PFSK-1 (cell line): ENCODE measurements at regions not wholly inside any gene's neighbourhood (a gene's known extent, or its start where the extent isn't known, plus 50 kb on each side); places are given as distances from the start of the nearest gene placed in this dataset.

Source experiments
- FOXP2 ChIP-seq: optimal IDR thresholded peaks from 2 replicates; pipeline ENCODE3; 2011; ENCODE audit warnings: borderline replicate concordance, control low read depth, inconsistent platforms; ENCODE audit not compliant: insufficient read depth; ENCODE audit errors: extremely low read length, extremely low read depth
- POLR2AphosphoS5 ChIP-seq: IDR thresholded peaks from 2 replicates; pipeline ENCODE4 v1.6.1; 2012; ENCODE audit warnings: low read depth, mild to moderate bottlenecking, control low read depth, low read length, moderate library complexity
- REST ChIP-seq, 2 experiments: IDR thresholded peaks; 2 replicates each; pipeline versions ENCODE4 v1.6.1 to v1.8.0; 2011 to 2012; ENCODE audit warnings: low read depth in 2 of 2, low read length in 2 of 2, control low read depth in 1 of 2, inconsistent platforms in 1 of 2, mild to moderate bottlenecking in 1 of 2, moderate library complexity in 1 of 2; ENCODE audit not compliant: insufficient read depth in 1 of 2
- SIN3A ChIP-seq: IDR thresholded peaks from 2 replicates; pipeline ENCODE4 v1.6.1; 2012; ENCODE audit warnings: mild to moderate bottlenecking, low read length, moderate library complexity, borderline replicate concordance; ENCODE audit not compliant: insufficient read depth
- TAF1 ChIP-seq: IDR thresholded peaks from 2 replicates; pipeline ENCODE4 v1.6.1; 2012; ENCODE audit warnings: low read length, control low read depth, borderline replicate concordance; ENCODE audit not compliant: insufficient read depth

GRCh38 chr1:201647094-201647493 lies 108.2 kb downstream of the NAV1 start:
- no peak for TF ChIP-seq POLR2AphosphoS5

- TF ChIP-seq TAF1 (no peak), POLR2AphosphoS5 (no peak), REST (IDR thresholded peaks at IDR 0.05; ENCODE audit: insufficient read depth in 1 of 2, low read depth in 2 of 2, low read length in 2 of 2) (no peak), FOXP2 (no peak), SIN3A (no peak)
Measured at GRCh38 chr1:201647722-201648065, 108.8 kb downstream of the NAV1 start.

GRCh38 chr1:201648066-201648906 lies 109.4 kb downstream of the NAV1 start:
- TF ChIP-seq FOXP2 (peak; percentile 52), POLR2AphosphoS5 (no peak), SIN3A (0 out of 2 replicates have a peak, but pooled peaks have one; percentile 34)

- TF ChIP-seq SIN3A (no peak), REST (IDR thresholded peaks at IDR 0.05; ENCODE audit: insufficient read depth in 1 of 2, low read depth in 2 of 2, low read length in 2 of 2) (no peak), POLR2AphosphoS5 (no peak), TAF1 (no peak), FOXP2 (no peak)
Measured at GRCh38 chr1:201648907-201649721, 110.2 kb downstream of the NAV1 start.

GRCh38 chr1:201649761-201650622 lies 111.1 kb downstream of the NAV1 start:
- no peak for TF ChIP-seq SIN3A
- no peak for TF ChIP-seq POLR2AphosphoS5
- TF ChIP-seq FOXP2, result no peak
- no peak for TF ChIP-seq TAF1
- TF ChIP-seq REST (IDR thresholded peaks at IDR 0.05; ENCODE audit: insufficient read depth in 1 of 2, low read depth in 2 of 2, low read length in 2 of 2), result no peak

- TF ChIP-seq SIN3A, result no peak
- no peak for TF ChIP-seq REST (IDR thresholded peaks at IDR 0.05; ENCODE audit: insufficient read depth in 1 of 2, low read depth in 2 of 2, low read length in 2 of 2)
- no peak for TF ChIP-seq POLR2AphosphoS5
- no peak for TF ChIP-seq TAF1
- no peak for TF ChIP-seq FOXP2
Measured at GRCh38 chr1:201650623-201650933, 111.7 kb downstream of the NAV1 start.
